ENCODE measurements at regions not wholly inside any gene's neighbourhood (a gene's known extent, or its start where the extent isn't known, plus 50 kb on each side); places are given as distances from the start of the nearest gene placed in this dataset.

GRCh38 chr3:72558001-72558400 lies 290.2 kb downstream of the SHQ1 start:
- TF ChIP-seq CTCF (IDR thresholded peaks at IDR 0.05; ENCODE audit: insufficient read depth, low read length, poor library complexity, severe bottlenecking) (no peak), EZH2phosphoT487 (conservative IDR thresholded peaks at IDR 0.05; ENCODE audit: low read length) (no peak)

Data from SU-DHL-6 (cell line).